Renal cortical epithelial cell (primary cell): ENCODE measurements at regions not wholly inside any gene's neighbourhood (a gene's known extent, or its start where the extent isn't known, plus 50 kb on each side); places are given as distances from the start of the nearest gene placed in this dataset.

ENCODE experiments used
- DNase-seq: peaks from one replicate; pipeline ENCODE4 v3.0.0-alpha.2; 2011; ENCODE audit warnings: low read depth

- DNase-seq: no peak
Observed at GRCh38 chr5:82338771-82339373, 60.7 kb upstream of the RPS23 start.

- DNase-seq: no peak
Observed at GRCh38 chr5:82336959-82337351, 58.8 kb upstream of the RPS23 start.

GRCh38 chr5:82336226-82336958, 58.2 kb upstream of the RPS23 start:
- DNase-seq: no peak

GRCh38 chr5:82335806-82336205, 57.7 kb upstream of the RPS23 start:
- no peak for DNase-seq

GRCh38 chr5:82334856-82335255, 56.7 kb upstream of the RPS23 start:
- peak; percentile 38 for DNase-seq

GRCh38 chr5:82334085-82334692, 56.0 kb upstream of the RPS23 start:
- DNase-seq: no peak

- no peak for DNase-seq
Observed at GRCh38 chr5:82332886-82333615, 54.9 kb upstream of the RPS23 start.

GRCh38 chr5:82332064-82332855, 54.1 kb upstream of the RPS23 start:
- no peak for DNase-seq

GRCh38 chr5:82331557-82331956, 53.4 kb upstream of the RPS23 start:
- DNase-seq: no peak

GRCh38 chr5:82330530-82331270, 52.5 kb upstream of the RPS23 start:
- no peak for DNase-seq

GRCh38 chr5:82329393-82329792, 51.2 kb upstream of the RPS23 start:
- DNase-seq: no peak
